OCI-LY7 (cell line): ENCODE measurements at regions not wholly inside any gene's neighbourhood (a gene's known extent, or its start where the extent isn't known, plus 50 kb on each side); places are given as distances from the start of the nearest gene placed in this dataset.

Experiments
- BruUV-seq: library from RNA; stranded (reverse); fragments of 400-500 nt; replicated peaks from 2 replicates; lab custom pipeline; 2021; lab: Mats Ljungman, UMichigan
- CTCF ChIA-PET: fragments of 300-600 bp; sonication (Branson Sonifier 250); formaldehyde crosslinking; loops from one replicate; lab custom pipeline; 2022; ENCODE audit warnings: antibody characterized with exemption; ENCODE audit not compliant: unreplicated experiment; lab: Charles Lee
- POLR2A ChIA-PET: fragments of 300-600 bp; sonication (Branson Sonifier 250); formaldehyde crosslinking; loops from one replicate; lab custom pipeline; 2022; ENCODE audit warnings: antibody characterized with exemption; lab: Charles Lee
- DNase-seq: peaks from one replicate; pipeline ENCODE4 v3.0.0-alpha.2; 2015; ENCODE audit warnings: low spot score
- H2AFZ ChIP-seq: fragments of 200-600 bp; sonication (generic), shearing (Covaris generic); 2 replicates; pipeline ENCODE4 v1.6.1; 2014; ENCODE audit warnings: mild to moderate bottlenecking, antibody characterized with exemption, low read length, moderate library complexity
- H3K27ac ChIP-seq: fragments of 200-600 bp; sonication (generic); 2 replicates; pipeline ENCODE4 v1.5.1; 2014; ENCODE audit warnings: mixed run types, low read depth, mild to moderate bottlenecking, moderate library complexity, low read length, inconsistent platforms; ENCODE audit not compliant: poor library complexity, severe bottlenecking
- H3K36me3 ChIP-seq: fragments of 200-600 bp; sonication (generic); 2 replicates; pipeline ENCODE4 v1.6.1; 2014; ENCODE audit warnings: mild to moderate bottlenecking, antibody characterized with exemption, low read length, moderate library complexity, mixed read lengths; ENCODE audit not compliant: insufficient read depth
- H3K4me1 ChIP-seq: fragments of 200-600 bp; sonication (generic); 2 replicates; pipeline ENCODE4 v1.5.1; 2014; ENCODE audit warnings: mild to moderate bottlenecking, low read length; ENCODE audit not compliant: insufficient read depth, poor library complexity, severe bottlenecking
- H3K4me2 ChIP-seq: fragments of 200-600 bp; sonication (generic); 2 replicates; pipeline ENCODE4 v1.6.1; 2014; ENCODE audit warnings: mild to moderate bottlenecking, low read length
- H3K4me3 ChIP-seq: fragments of 200-600 bp; sonication (generic); 2 replicates; pipeline ENCODE4 v1.5.1; 2014; ENCODE audit warnings: mild to moderate bottlenecking, low read depth, low read length; ENCODE audit not compliant: poor library complexity, severe bottlenecking
- H3K79me2 ChIP-seq: fragments of 200-600 bp; sonication (generic); 2 replicates; pipeline ENCODE4 v1.6.1; 2016; ENCODE audit warnings: low read depth, mild to moderate bottlenecking, low read length, moderate library complexity, mixed read lengths; ENCODE audit not compliant: insufficient read depth
- H3K9me2 ChIP-seq: fragments of 200-600 bp; sonication (generic); 2 replicates; pipeline ENCODE4 v1.6.1; 2016; ENCODE audit warnings: mild to moderate bottlenecking, low read length, mixed read lengths; ENCODE audit not compliant: insufficient read depth
- H3K9me3 ChIP-seq: fragments of 200-600 bp; sonication (generic); 2 replicates; pipeline ENCODE4 v1.6.1; 2014; ENCODE audit warnings: mild to moderate bottlenecking, mixed run types, low read length, mixed read lengths
- H4K20me1 ChIP-seq: fragments of 200-600 bp; sonication (generic); 2 replicates; pipeline ENCODE4 v1.6.1; 2014; ENCODE audit warnings: mild to moderate bottlenecking, antibody characterized with exemption, low read length, moderate library complexity, mixed read lengths; ENCODE audit not compliant: insufficient read depth
- EZH2phosphoT487 ChIP-seq: fragments of 200-600 bp; sonication (generic); IDR thresholded peaks from 2 replicates; pipeline ENCODE4 v1.6.1; 2018; ENCODE audit warnings: low read depth, borderline replicate concordance, mild to moderate bottlenecking, mixed run types, antibody characterized with exemption, low read length, moderate library complexity, mixed read lengths
- intact Hi-C: fragments of 100-400 bp; cut with micrococcal nuclease; formaldehyde crosslinking; loops from one replicate; pipeline ENCODE4 v1.10.0; 2022; ENCODE audit not compliant: unreplicated experiment
- TF ChIP-seq, protein P1 (sequence below): fragments of 200-600 bp; sonication (generic); conservative IDR thresholded peaks from 2 replicates; pipeline ENCODE4 v1.5.1; 2014; ENCODE audit warnings: mild to moderate bottlenecking, antibody characterized with exemption, low read length, moderate library complexity, mixed read lengths

DNA sequence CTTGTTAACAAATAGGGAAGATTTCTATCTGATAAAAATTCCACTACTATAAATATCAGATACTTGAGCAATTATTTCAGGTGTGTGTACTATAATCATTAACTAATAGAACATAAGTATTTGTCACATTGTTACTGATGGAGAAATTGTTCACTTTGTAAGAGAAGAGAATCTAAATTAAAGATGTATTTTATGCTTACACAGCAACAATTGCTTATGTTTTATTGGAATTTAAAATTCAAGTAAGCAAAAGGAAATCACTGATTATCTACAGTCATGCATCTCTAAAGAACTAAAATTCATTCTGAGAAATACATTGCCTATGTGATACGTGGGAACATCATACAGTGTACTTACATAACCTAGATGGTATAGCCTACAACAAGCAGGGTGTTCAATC is 1590.8 kb downstream of the GRIK2 start:
- Histone ChIP-seq H3K9me3 (no peaks in the 10 kb centered on the region), H3K27ac (no peak overlapping the region), H3K4me2 (no peak overlapping the region), H3K4me3 (no peak overlapping the region), H3K79me2 (no peaks in the 10 kb centered on the region), H3K4me1 (no peaks in the 10 kb centered on the region), H3K9me2 (no peaks in the 10 kb centered on the region), H2AFZ (no peak overlapping the region), H3K36me3 (no peaks in the 10 kb centered on the region), H4K20me1 (no peaks in the 10 kb centered on the region)
- ChIA-PET CTCF (interaction anchor here (0.6 kb wide), 1 partner anchor 8 kb away, joined by 3 read pairs; no protein-coding TSS in a partner anchor), POLR2A (interaction anchor here (0.5 to 0.7 kb wide), 2 partner anchors 140 to 409 kb away, joined by 3 to 9 read pairs; no protein-coding TSS in a partner anchor)
- no TSS peak for BruUV-seq
- TF ChIP-seq, protein P1, sequence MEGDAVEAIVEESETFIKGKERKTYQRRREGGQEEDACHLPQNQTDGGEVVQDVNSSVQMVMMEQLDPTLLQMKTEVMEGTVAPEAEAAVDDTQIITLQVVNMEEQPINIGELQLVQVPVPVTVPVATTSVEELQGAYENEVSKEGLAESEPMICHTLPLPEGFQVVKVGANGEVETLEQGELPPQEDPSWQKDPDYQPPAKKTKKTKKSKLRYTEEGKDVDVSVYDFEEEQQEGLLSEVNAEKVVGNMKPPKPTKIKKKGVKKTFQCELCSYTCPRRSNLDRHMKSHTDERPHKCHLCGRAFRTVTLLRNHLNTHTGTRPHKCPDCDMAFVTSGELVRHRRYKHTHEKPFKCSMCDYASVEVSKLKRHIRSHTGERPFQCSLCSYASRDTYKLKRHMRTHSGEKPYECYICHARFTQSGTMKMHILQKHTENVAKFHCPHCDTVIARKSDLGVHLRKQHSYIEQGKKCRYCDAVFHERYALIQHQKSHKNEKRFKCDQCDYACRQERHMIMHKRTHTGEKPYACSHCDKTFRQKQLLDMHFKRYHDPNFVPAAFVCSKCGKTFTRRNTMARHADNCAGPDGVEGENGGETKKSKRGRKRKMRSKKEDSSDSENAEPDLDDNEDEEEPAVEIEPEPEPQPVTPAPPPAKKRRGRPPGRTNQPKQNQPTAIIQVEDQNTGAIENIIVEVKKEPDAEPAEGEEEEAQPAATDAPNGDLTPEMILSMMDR, result no peak
- no peak for TF ChIP-seq EZH2phosphoT487
- DNase-seq, result no peak
- intact Hi-C loops, result no loop called here

DNA sequence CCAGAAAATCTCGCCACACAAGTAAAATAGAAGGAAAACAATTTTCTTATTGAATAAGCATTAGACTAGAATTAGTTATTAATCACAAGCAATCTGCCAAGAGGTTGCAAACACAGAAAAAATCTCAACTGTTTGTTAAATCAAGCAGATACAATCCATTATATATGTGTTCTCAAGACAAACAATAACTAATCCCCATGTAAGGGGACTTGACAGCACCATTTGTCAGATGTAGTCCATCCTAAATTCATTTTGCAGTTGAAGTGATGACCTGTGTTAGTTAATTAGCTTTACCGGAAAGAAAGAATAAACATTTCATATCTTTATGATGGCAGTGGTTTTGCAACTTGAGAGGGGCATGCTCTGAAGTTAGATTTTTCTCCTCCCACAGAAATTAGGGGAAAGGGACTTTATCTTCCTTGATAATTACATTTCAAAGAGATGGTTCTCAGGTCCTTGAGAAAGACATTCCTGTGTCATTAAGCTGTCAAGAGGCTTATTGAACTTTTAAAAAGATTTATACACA is 1588.0 kb downstream of the GRIK2 start:
- no peaks in the 10 kb centered on the region for H3K9me3 ChIP-seq
- BruUV-seq, result no TSS peak
- TF ChIP-seq, protein P1, result no peak
- TF ChIP-seq EZH2phosphoT487, result no peak
- H3K9me2 ChIP-seq, result no peaks in the 10 kb centered on the region
- H3K36me3 ChIP-seq, result no peaks in the 10 kb centered on the region
- H4K20me1 ChIP-seq, result no peaks in the 10 kb centered on the region
- no peak overlapping the region for H3K27ac ChIP-seq
- no peak overlapping the region for H3K4me2 ChIP-seq
- no peak overlapping the region for H2AFZ ChIP-seq
- CTCF ChIA-PET, result no interaction called here
- H3K4me1 ChIP-seq, result no peaks in the 10 kb centered on the region
- H3K79me2 ChIP-seq, result no peaks in the 10 kb centered on the region
- no peak for DNase-seq
- POLR2A ChIA-PET, result interaction anchor here (0.6 to 1.0 kb wide), 2 partner anchors 9 to 492 kb away, joined by 3 read pairs; no protein-coding TSS in a partner anchor
- H3K4me3 ChIP-seq, result no peak overlapping the region
- intact Hi-C loops, result no loop called here

DNA sequence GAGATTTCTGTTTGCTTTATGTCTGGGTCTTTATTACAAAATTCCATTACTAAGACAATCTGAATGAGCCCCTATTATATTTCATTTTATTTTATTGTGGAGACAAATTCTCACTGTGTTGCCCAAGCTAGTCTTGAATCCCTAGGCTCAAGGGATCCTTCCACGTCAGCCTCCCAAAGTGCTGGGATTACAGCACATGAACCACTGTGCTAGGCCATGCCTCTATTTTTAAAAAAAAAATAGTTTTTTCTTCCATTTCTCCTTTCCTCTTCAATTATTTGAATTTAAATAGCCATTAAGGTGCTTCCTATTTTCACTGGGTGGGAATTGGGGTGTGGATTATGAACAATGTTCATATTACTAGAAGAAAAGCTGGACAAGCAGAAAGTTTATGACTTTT is 1587.4 kb downstream of the GRIK2 start:
- H3K9me2 ChIP-seq, result no peaks in the 10 kb centered on the region
- H4K20me1 ChIP-seq, result no peaks in the 10 kb centered on the region
- no peaks in the 10 kb centered on the region for H3K9me3 ChIP-seq
- BruUV-seq, result no TSS peak
- H3K4me1 ChIP-seq, result no peaks in the 10 kb centered on the region
- ChIA-PET CTCF (no interaction called here), POLR2A (interaction anchor here (0.5 kb wide), 1 partner anchor 228 kb away, joined by 4 read pairs; no protein-coding TSS in a partner anchor)
- TF ChIP-seq EZH2phosphoT487, result no peak
- TF ChIP-seq, protein P1, result no peak
- H3K36me3 ChIP-seq, result no peaks in the 10 kb centered on the region
- no peak overlapping the region for H2AFZ ChIP-seq
- H3K4me2 ChIP-seq, result no peak overlapping the region
- no peaks in the 10 kb centered on the region for H3K79me2 ChIP-seq
- no peak overlapping the region for H3K27ac ChIP-seq
- no peak for DNase-seq
- H3K4me3 ChIP-seq, result no peak overlapping the region
- intact Hi-C loops, result no loop called here
